H9 (cell line): ENCODE measurements at regions not wholly inside any gene's neighbourhood (a gene's known extent, or its start where the extent isn't known, plus 50 kb on each side); places are given as distances from the start of the nearest gene placed in this dataset.

ENCODE experiments used
- DNase-seq: peaks from one replicate; pipeline ENCODE4 v3.0.0-alpha.2; 2017
- H2AFZ ChIP-seq: one replicate; pipeline ENCODE4 v1.6.1; 2013; ENCODE audit warnings: mild to moderate bottlenecking, low read length, control low read depth, moderate library complexity
- H2AK5ac ChIP-seq: 2 replicates; pipeline ENCODE4 v1.6.1; 2013; ENCODE audit warnings: low read length, control low read depth, mixed read lengths; ENCODE audit not compliant: insufficient read length
- H2BK120ac ChIP-seq: one replicate; pipeline ENCODE4 v1.6.1; 2013; ENCODE audit warnings: low read depth, mild to moderate bottlenecking, low read length, control low read depth, inconsistent platforms; ENCODE audit not compliant: poor library complexity, severe bottlenecking
- H2BK12ac ChIP-seq: 2 replicates; pipeline ENCODE4 v1.6.1; 2013; ENCODE audit warnings: low read length, control low read depth, mixed read lengths, low read depth; ENCODE audit not compliant: insufficient read length
- H2BK15ac ChIP-seq: 2 replicates; pipeline ENCODE4 v1.6.1; 2013; ENCODE audit warnings: low read depth, low read length, control low read depth
- H2BK20ac ChIP-seq: one replicate; pipeline ENCODE4 v1.6.1; 2013; ENCODE audit warnings: low read depth, mild to moderate bottlenecking, low read length, control low read depth, inconsistent platforms; ENCODE audit not compliant: poor library complexity, severe bottlenecking
- H2BK5ac ChIP-seq: 2 replicates; pipeline ENCODE4 v1.6.1; 2013; ENCODE audit warnings: low read length, control low read depth, mixed read lengths; ENCODE audit not compliant: insufficient read length
- H3K14ac ChIP-seq: 2 replicates; pipeline ENCODE4 v1.6.1; 2013; ENCODE audit warnings: low read length, control low read depth; ENCODE audit not compliant: insufficient read depth
- H3K18ac ChIP-seq: 2 replicates; pipeline ENCODE4 v1.6.1; 2013; ENCODE audit warnings: low read depth, mild to moderate bottlenecking, mixed read lengths, low read length, control low read depth; ENCODE audit not compliant: insufficient read length
- H3K23ac ChIP-seq: 2 replicates; pipeline ENCODE4 v1.6.1; 2013; ENCODE audit warnings: low read length, control low read depth, mixed read lengths, low read depth; ENCODE audit not compliant: insufficient read length
- H3K23me2 ChIP-seq: 2 replicates; pipeline ENCODE4 v1.6.1; 2013; ENCODE audit warnings: low read depth, mild to moderate bottlenecking, mixed read lengths, low read length, control low read depth; ENCODE audit not compliant: insufficient read length, poor library complexity, severe bottlenecking
- H3K27ac ChIP-seq: 2 replicates; pipeline ENCODE4 v1.5.1; 2013; ENCODE audit warnings: low read length, control low read depth, mixed read lengths, low read depth; ENCODE audit not compliant: insufficient read length
- H3K27me3 ChIP-seq: 2 replicates; pipeline ENCODE4 v1.6.1; 2013; ENCODE audit warnings: low read length, control low read depth, inconsistent platforms; ENCODE audit not compliant: insufficient read depth
- H3K4ac ChIP-seq: 2 replicates; pipeline ENCODE4 v1.6.1; 2013; ENCODE audit warnings: low read depth, mild to moderate bottlenecking, control low read depth, inconsistent platforms, low read length, moderate library complexity
- H3K4me1 ChIP-seq: 2 replicates; pipeline ENCODE4 v1.6.1; 2013; ENCODE audit warnings: low read length, control low read depth, inconsistent platforms; ENCODE audit not compliant: insufficient read depth
- H3K4me2 ChIP-seq: 2 replicates; pipeline ENCODE4 v1.6.1; 2013; ENCODE audit warnings: low read length, control low read depth, mixed read lengths; ENCODE audit not compliant: insufficient read length, insufficient read depth
- H3K56ac ChIP-seq: 2 replicates; pipeline ENCODE4 v1.6.1; 2013; ENCODE audit warnings: low read depth, mild to moderate bottlenecking, mixed read lengths, low read length, control low read depth; ENCODE audit not compliant: insufficient read length
- H3K79me1 ChIP-seq: 2 replicates; pipeline ENCODE4 v1.6.1; 2013; ENCODE audit warnings: low read depth, mild to moderate bottlenecking, moderate library complexity, low read length, control low read depth, inconsistent platforms; ENCODE audit not compliant: insufficient read depth, poor library complexity, severe bottlenecking
- H3K79me2 ChIP-seq: 2 replicates; pipeline ENCODE4 v1.6.1; 2013; ENCODE audit warnings: low read length, control low read depth, inconsistent platforms; ENCODE audit not compliant: insufficient read depth
- H3K9ac ChIP-seq: 2 replicates; pipeline ENCODE4 v1.6.1; 2013; ENCODE audit warnings: low read length, control low read depth, mixed read lengths; ENCODE audit not compliant: insufficient read length; ENCODE audit errors: extremely low read depth
- H3K9me3 ChIP-seq: one replicate; pipeline ENCODE4 v1.6.1; 2013; ENCODE audit warnings: low read depth, low read length, inconsistent platforms; ENCODE audit not compliant: control insufficient read depth
- H3T11ph ChIP-seq: one replicate; pipeline ENCODE4 v1.6.1; 2013; ENCODE audit warnings: mild to moderate bottlenecking, low read length, control low read depth, inconsistent platforms
- H4K20me1 ChIP-seq: one replicate; pipeline ENCODE4 v1.6.1; 2013; ENCODE audit not compliant: control insufficient read depth, insufficient read length, insufficient read depth
- H4K5ac ChIP-seq: 2 replicates; pipeline ENCODE4 v1.6.1; 2013; ENCODE audit warnings: low read depth, mild to moderate bottlenecking, mixed read lengths, low read length, control low read depth; ENCODE audit not compliant: insufficient read length
- H4K8ac ChIP-seq: replicated peaks from 2 replicates; pipeline ENCODE4 v1.6.1; 2013; ENCODE audit warnings: low read length, control low read depth, mixed read lengths, low read depth; ENCODE audit not compliant: insufficient read length
- H4K91ac ChIP-seq: 2 replicates; pipeline ENCODE4 v1.6.1; 2013; ENCODE audit warnings: low read depth, mild to moderate bottlenecking, moderate library complexity, mixed read lengths, low read length, control low read depth; ENCODE audit not compliant: insufficient read length
- H3K27ac Mint-ChIP-seq, 3 experiments: 2 replicates in 2 of 3; 3 replicates in 1 of 3; pipeline ENCODE4 v1.8.0; 2020 to 2021; ENCODE audit warnings: mixed read lengths in 3 of 3, mild to moderate bottlenecking in 1 of 3, moderate library complexity in 1 of 3
- H3K27me3 Mint-ChIP-seq: 2 replicates; pipeline ENCODE4 v1.8.0; 2021; ENCODE audit warnings: low read depth, mild to moderate bottlenecking, moderate library complexity, mixed read lengths
- H3K36me3 Mint-ChIP-seq, 3 experiments: 2 replicates in 2 of 3; 3 replicates in 1 of 3; pipeline ENCODE4 v1.8.0; 2020 to 2021; ENCODE audit warnings: low read depth in 3 of 3, mixed read lengths in 3 of 3; ENCODE audit not compliant: insufficient read depth in 1 of 3
- H3K4me1 Mint-ChIP-seq, 2 experiments: 2 replicates each; pipeline ENCODE4 v1.8.0; 2020; ENCODE audit warnings: mixed read lengths in 2 of 2
- H3K4me3 Mint-ChIP-seq, 2 experiments: 2 replicates in 1 of 2; 3 replicates in 1 of 2; pipeline ENCODE4 v1.8.0; 2020 to 2021; ENCODE audit warnings: mild to moderate bottlenecking in 2 of 2, mixed read lengths in 2 of 2, moderate library complexity in 1 of 2
- H3K9me3 Mint-ChIP-seq, 2 experiments: 2 replicates in 1 of 2; 3 replicates in 1 of 2; pipeline ENCODE4 v1.8.0; 2020; ENCODE audit warnings: mild to moderate bottlenecking in 2 of 2, mixed read lengths in 2 of 2, moderate library complexity in 1 of 2
- WGBS: extraction: QIAGEN DNeasy Blood & Tissue Kit; methylation state at CpG from one replicate; pipeline ENCODE4 v1.1.7; 2013; ENCODE audit warnings: missing lambda C conversion rate, low lambda C conversion rate, mixed read lengths; ENCODE audit not compliant: insufficient read length; ENCODE audit errors: extremely low coverage; 5-methylcytosine and 5-hydroxymethylcytosine counted together
- TF ChIP-seq, protein P1 (sequence below): fragments of 200-600 bp; sonication (generic); conservative IDR thresholded peaks from 3 replicates; pipeline ENCODE4 v1.8.0; 2021; ENCODE audit warnings: antibody characterized with exemption, mild to moderate bottlenecking

DNA sequence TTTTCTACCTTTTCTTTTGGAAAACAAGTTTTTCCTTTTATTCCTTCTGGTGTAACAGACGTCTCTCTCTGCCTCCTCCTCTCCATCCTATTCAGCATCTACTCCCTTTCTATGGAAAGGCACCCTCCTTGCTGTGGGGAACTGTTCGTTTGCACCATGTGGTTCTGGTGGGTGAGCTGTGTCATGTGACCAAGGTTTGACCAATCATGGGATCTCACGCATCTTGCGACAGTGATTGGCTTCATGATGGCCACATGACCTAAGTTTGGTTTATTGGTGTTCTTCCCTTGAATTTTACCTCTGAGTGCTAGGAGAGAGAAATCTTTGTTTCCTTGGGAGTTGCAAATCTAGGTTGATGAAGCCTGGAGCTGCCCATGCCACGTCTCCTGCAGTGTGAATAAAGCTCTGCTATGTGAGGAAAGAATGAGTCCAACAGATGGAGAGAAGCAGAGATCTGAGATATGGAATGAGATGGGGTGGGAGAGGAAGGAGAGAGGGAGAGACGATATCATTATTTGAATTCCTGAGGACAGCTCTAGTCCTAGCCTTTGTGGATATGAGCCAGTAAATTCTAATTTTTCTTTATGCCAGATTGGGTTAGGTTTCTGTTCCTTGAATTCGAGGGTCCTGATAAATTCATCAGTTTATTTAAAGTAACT is 178.8 kb upstream of the IL12B start:
- H3K14ac ChIP-seq, result no peak overlapping the region
- no peak overlapping the region for H3K27ac Mint-ChIP-seq

More for the DNA sequence above, 178.8 kb upstream of the IL12B start:
- H3K23me2 ChIP-seq, result no peaks in the 10 kb centered on the region
- no peaks in the 10 kb centered on the region for H3K4me1 ChIP-seq
- no peak overlapping the region for H2BK12ac ChIP-seq
- H2BK5ac ChIP-seq, result no peak overlapping the region
- H2BK20ac ChIP-seq, result no peak overlapping the region
- H3K4me2 ChIP-seq, result no peak overlapping the region
- no CpG with 5 or more reads among the region's 7 CpGs for WGBS
- no peak overlapping the region for H3K27ac ChIP-seq
- no peak overlapping the region for H2AK5ac ChIP-seq
- H3K23ac ChIP-seq, result no peak overlapping the region
- H3K18ac ChIP-seq, result no peak overlapping the region
- H3K56ac ChIP-seq, result no peak overlapping the region
- H3K79me1 ChIP-seq, result no peaks in the 10 kb centered on the region
- Mint-ChIP-seq H3K4me3 (no peak overlapping the region), H3K4me1 (peaks cover 8 to 12% of the 10 kb centered on the region in 2 experiments), H3K27me3 (no peaks in the 10 kb centered on the region), H3K36me3 (no peaks in the 10 kb centered on the region; a peak in 1 of 7 replicates), H3K9me3 (no peaks in the 10 kb centered on the region)
- DNase-seq, result no peak
- H4K20me1 ChIP-seq, result no peaks in the 10 kb centered on the region
- TF ChIP-seq, protein P1, sequence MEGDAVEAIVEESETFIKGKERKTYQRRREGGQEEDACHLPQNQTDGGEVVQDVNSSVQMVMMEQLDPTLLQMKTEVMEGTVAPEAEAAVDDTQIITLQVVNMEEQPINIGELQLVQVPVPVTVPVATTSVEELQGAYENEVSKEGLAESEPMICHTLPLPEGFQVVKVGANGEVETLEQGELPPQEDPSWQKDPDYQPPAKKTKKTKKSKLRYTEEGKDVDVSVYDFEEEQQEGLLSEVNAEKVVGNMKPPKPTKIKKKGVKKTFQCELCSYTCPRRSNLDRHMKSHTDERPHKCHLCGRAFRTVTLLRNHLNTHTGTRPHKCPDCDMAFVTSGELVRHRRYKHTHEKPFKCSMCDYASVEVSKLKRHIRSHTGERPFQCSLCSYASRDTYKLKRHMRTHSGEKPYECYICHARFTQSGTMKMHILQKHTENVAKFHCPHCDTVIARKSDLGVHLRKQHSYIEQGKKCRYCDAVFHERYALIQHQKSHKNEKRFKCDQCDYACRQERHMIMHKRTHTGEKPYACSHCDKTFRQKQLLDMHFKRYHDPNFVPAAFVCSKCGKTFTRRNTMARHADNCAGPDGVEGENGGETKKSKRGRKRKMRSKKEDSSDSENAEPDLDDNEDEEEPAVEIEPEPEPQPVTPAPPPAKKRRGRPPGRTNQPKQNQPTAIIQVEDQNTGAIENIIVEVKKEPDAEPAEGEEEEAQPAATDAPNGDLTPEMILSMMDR, result no peak
- H4K91ac ChIP-seq, result no peak overlapping the region
- no peak overlapping the region for H2BK120ac ChIP-seq
- no peaks in the 10 kb centered on the region for H3K27me3 ChIP-seq
- H4K5ac ChIP-seq, result no peak overlapping the region
- no peak overlapping the region for H3T11ph ChIP-seq
- no peak overlapping the region for H2AFZ ChIP-seq
- H3K9me3 ChIP-seq, result no peaks in the 10 kb centered on the region
- H2BK15ac ChIP-seq, result no peak overlapping the region
- no peaks in the 10 kb centered on the region for H3K79me2 ChIP-seq
- H3K9ac ChIP-seq, result no peak overlapping the region
- no peak overlapping the region for H4K8ac ChIP-seq
- H3K4ac ChIP-seq, result no peak overlapping the region
